C4-2B (cell line): ENCODE measurements at regions not wholly inside any gene's neighbourhood (a gene's known extent, or its start where the extent isn't known, plus 50 kb on each side); places are given as distances from the start of the nearest gene placed in this dataset.

Source experiments
- H3K27ac ChIP-seq: fragments of 450-650 bp; 2 replicates; pipeline ENCODE4 v1.5.1; 2017
- ZFX ChIP-seq: fragments of 450-650 bp; IDR thresholded peaks from 2 replicates; pipeline ENCODE4 v1.6.1; 2017
- TF ChIP-seq, protein P1 (sequence below): fragments of 450-650 bp; conservative IDR thresholded peaks from 2 replicates; pipeline ENCODE4 v1.5.1; 2017; ENCODE audit warnings: mild to moderate bottlenecking

DNA sequence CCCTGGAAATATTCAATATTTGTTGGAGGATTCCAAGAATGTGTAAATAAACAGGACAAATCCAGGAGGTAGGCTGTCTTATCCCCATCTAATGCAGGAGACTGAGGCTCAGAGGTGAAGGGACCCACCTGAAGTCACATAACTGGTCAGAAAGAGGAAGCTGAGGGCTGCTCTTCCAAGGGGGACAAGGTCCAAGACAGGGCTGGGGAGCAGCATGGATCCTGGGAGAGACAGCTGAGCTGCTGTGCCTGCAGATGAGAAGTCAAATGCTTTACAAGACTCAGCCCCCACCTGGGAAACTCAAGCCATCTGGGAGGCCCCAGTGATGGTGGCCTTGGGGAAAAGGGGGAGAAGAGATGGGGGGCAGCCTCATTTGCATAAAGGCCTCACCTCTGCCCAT is 224.4 kb downstream of the PTPRU start:
- H3K27ac ChIP-seq = no peak overlapping the region
- no peak for TF ChIP-seq ZFX

DNA sequence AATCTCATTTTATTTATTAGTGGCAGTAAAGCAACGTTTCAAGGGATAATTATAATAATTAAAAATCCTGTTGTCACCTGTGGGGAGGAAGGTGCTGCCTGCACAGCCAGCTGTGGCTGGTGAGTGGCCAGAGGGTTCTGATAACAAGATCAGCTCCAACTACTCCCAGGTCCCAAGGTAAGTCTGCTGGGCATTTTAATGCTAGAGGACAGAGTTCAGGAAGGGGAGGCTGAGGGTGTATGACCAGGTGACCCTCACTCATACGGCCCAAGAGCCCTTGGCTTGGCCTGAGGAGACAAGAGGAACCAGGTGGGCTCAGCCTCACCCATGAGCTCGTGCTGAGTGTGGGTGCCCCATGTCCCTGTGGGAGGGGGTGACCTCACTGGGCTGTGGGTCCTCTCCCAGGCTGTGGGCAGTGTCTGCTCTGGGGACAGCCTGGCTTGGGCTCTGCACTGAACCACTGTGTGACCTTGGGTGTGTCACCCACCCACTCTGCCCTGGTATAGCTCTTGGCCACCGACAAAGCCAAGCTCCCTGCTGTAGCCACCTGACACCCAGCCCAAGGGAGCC is 223.8 kb downstream of the PTPRU start:
- H3K27ac ChIP-seq = no peak overlapping the region
- TF ChIP-seq, protein P1, sequence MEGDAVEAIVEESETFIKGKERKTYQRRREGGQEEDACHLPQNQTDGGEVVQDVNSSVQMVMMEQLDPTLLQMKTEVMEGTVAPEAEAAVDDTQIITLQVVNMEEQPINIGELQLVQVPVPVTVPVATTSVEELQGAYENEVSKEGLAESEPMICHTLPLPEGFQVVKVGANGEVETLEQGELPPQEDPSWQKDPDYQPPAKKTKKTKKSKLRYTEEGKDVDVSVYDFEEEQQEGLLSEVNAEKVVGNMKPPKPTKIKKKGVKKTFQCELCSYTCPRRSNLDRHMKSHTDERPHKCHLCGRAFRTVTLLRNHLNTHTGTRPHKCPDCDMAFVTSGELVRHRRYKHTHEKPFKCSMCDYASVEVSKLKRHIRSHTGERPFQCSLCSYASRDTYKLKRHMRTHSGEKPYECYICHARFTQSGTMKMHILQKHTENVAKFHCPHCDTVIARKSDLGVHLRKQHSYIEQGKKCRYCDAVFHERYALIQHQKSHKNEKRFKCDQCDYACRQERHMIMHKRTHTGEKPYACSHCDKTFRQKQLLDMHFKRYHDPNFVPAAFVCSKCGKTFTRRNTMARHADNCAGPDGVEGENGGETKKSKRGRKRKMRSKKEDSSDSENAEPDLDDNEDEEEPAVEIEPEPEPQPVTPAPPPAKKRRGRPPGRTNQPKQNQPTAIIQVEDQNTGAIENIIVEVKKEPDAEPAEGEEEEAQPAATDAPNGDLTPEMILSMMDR = no peak
- TF ChIP-seq ZFX = no peak

DNA sequence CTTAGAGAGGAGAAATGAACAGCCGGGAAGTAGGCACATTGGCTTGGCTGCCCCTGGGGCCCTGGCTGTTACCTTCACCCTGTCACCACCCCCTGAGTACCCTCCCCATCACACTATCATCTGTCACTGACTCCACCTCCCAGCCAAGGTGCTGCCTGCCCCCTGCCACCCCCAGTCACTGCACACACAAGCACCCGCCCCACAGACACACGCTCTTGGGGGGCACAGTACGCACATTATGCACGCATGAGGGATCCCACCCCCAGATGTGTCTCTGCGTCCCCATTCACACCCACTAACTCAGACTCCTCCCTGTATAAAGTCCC is 223.3 kb downstream of the PTPRU start:
- no peak overlapping the region for H3K27ac ChIP-seq
- TF ChIP-seq, protein P1 = no peak
- no peak for TF ChIP-seq ZFX

DNA sequence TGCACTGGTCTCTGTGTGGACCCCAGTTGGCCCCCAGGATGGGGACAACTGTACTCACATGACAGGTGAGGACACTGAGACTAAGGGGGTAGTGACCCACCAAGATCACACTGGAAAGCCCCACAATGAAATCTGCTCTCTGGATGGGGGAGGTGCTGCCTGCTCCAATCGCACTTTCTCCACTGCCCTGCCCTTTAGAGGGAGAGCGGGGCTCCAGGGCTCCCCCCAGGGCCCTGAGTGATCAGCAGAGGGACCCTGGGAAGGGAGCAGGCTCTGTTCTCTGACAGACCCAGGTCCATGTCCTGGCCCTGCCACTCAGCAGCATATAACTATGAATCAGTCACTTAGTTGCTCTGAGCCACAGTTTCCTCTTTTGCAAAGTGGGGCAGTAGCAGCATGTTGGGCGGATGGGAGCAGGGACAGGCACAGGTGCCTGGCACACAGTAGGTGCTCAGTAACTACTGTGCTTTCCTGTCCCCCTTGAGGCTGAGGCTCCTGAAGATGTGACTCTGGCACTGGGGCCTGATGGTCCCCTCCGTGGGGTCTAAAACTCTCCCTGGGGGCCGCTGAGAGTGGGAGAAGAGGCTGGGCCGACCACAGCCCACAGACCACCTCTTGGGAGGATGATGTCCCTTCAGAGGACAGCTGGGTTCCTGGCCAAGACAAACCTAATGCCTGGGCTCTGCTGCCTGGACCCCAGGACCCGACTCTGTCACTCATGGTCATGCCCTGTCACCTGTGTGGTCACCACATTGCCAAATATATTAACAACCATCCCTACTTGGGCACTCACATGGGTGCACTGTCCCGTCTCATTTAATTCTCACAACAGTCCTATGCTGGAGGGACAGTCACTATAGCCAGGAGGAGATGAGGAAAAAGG is 222.7 kb downstream of the PTPRU start:
- no peak for TF ChIP-seq ZFX
- TF ChIP-seq, protein P1 = no peak
- H3K27ac ChIP-seq = no peak overlapping the region

DNA sequence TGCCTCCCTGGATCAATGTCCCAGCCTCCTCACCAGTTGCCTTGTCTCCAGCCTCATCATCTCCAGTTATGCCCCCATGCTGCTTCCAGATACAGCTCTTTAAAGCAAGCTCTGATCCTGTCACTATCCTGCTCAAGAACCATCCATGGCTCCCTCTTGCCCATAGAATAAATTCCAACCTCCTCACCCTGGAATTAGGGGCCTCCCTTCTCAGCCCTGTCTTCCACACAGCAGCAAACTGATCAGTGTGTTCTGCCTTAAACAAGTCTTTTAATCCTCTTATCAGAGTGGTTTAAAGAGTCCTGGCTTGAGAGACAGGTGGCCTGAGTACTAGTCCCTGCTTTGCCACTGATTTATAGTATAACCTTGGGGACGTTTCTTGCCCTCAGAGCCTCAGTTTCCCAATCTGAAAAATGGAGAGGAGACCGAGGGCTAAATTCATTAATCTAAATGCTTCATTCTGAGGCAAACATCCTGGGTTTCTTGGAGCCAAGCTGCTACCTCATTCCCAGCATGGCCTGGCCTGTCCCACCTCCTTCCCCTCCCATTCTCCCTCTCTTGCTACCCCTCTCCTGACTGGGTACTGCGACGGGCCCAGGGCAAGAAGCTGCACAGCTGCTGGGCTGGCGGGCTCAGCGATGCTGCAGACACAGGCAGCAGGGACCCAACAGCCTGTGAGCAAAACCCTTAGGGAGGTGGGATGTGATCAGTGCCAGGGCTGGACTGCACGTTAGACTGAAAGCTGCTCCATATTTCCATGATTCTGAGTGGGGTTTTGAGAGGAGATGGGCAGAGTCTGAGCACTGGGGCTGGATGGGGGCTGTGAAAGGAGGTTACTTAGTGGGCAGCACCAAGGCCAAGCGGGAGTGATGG is 221.4 kb downstream of the PTPRU start:
- H3K27ac ChIP-seq = no peak overlapping the region
- no peak for TF ChIP-seq ZFX
- TF ChIP-seq, protein P1 = no peak

DNA sequence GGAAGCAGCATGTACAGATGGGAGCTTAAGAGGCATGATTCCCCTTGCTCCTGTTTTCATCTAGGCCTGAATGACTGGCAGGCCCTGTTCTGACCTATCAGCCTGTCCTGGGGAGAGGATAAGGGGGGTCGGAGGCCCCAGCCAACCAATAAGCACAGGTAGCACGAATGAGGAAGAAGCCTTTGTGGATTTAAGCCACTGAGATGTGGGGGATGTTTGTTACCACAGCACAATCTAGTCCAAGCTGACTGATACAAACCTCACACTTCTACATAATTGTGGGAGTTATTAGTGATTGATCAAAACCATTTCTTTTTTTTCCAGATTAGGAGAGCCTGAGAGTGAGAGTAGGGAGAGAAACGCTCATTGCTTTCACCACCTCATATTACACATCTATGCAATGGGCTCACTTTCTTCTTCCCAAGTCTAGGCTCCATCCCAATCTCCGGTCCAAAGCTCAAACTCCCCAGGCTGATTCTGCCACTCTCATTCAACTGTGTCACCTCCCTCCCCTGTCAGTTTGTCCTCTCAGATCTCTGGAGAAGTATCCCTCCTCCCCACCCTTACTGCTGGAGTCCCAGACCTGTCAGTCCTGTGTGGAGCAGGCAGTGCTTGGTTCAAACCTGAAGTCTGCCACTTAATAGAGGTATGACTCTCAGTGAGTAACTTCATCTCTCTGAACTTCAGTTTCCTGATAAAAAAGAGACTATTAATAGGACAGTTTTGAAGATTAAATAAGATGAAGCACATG is 220.5 kb downstream of the PTPRU start:
- no peak overlapping the region for H3K27ac ChIP-seq
- TF ChIP-seq ZFX = no peak
- TF ChIP-seq, protein P1 = no peak

DNA sequence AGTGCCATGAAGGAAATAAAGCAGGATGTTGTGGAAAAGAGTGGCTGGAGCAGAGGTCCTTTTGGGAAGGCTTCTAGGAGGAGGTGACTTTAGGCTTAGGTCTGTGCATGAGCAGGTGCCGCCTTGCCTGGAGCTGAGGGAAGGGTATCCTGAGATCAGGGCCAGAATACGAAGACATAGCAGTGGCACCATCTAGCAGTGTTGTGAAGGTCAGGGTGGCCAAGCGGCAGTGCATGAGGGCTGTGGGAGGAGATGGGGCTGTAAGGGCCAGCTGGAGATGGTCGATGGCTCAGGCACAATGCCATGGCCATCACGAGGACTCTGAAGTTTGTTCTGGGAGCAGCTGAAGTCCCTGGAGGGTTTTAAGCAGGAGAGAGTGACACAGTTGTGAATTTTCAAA is 219.5 kb downstream of the PTPRU start:
- no peak for TF ChIP-seq ZFX
- TF ChIP-seq, protein P1 = no peak
- H3K27ac ChIP-seq = no peak overlapping the region
